Colonic mucosa (tissue), 4 donors: ENCODE measurements at regions not wholly inside any gene's neighbourhood (a gene's known extent, or its start where the extent isn't known, plus 50 kb on each side); places are given as distances from the start of the nearest gene placed in this dataset.

ENCODE experiments used
- DNase-seq: peaks from one replicate; pipeline ENCODE4 v3.0.0-alpha.2; 2020
- H3K27ac ChIP-seq: fragments of 200-600 bp; one replicate; pipeline ENCODE4 v1.8.0; 2021
- H3K27me3 ChIP-seq: fragments of 200-600 bp; one replicate; pipeline ENCODE4 v1.8.0; 2021
- H3K36me3 ChIP-seq: fragments of 200-600 bp; one replicate; pipeline ENCODE4 v1.8.0; 2021
- H3K4me1 ChIP-seq: fragments of 200-600 bp; one replicate; pipeline ENCODE4 v1.8.0; 2021; ENCODE audit warnings: mild to moderate bottlenecking
- H3K4me3 ChIP-seq: fragments of 200-600 bp; one replicate; pipeline ENCODE4 v1.8.0; 2021
- H3K9ac ChIP-seq, 2 donors: one replicate each; pipeline ENCODE4 v1.7.0; 2013; ENCODE audit warnings: control low read depth in 2 of 2, low read depth in 2 of 2, low read length in 2 of 2
- H3K9me3 ChIP-seq: fragments of 200-600 bp; one replicate; pipeline ENCODE4 v1.8.0; 2021
- CTCF ChIP-seq: fragments of 200-600 bp; IDR thresholded peaks from one replicate; pipeline ENCODE4 v1.8.0; 2022; ENCODE audit warnings: antibody characterized with exemption, mild to moderate bottlenecking
- intact Hi-C: fragments of 100-400 bp; cut with DNase I; formaldehyde crosslinking; loops from one replicate; pipeline ENCODE4 v1.14.1; 2022
- donor health status: healthy.
- donor health status: DM: no; HTN: no; CAD: no.
- donor health status: DM: no; HTN: no; CAD: no.

- no peaks in the 10 kb centered on the region for H3K9me3 ChIP-seq
- TF ChIP-seq CTCF: no peak
- intact Hi-C loops: no loop called here
- no peak overlapping the region for H3K4me3 ChIP-seq
- no peaks in the 10 kb centered on the region for H3K27me3 ChIP-seq
- no peaks in the 10 kb centered on the region for H3K4me1 ChIP-seq
- no peak overlapping the region for H3K27ac ChIP-seq
- no peaks in the 10 kb centered on the region for H3K36me3 ChIP-seq
- no peak for DNase-seq
- no peak overlapping the region for H3K9ac ChIP-seq
These were observed 195.7 kb downstream of the GPX5 start for GRCh38 chr6:28721372-28721771.

GRCh38 chr6:28724395-28724794, 198.7 kb downstream of the GPX5 start:
- Histone ChIP-seq H3K4me3 (no peak overlapping the region), H3K4me1 (no peaks in the 10 kb centered on the region), H3K9ac (no peak overlapping the region), H3K27me3 (no peaks in the 10 kb centered on the region), H3K27ac (no peak overlapping the region), H3K36me3 (no peaks in the 10 kb centered on the region), H3K9me3 (no peaks in the 10 kb centered on the region)
- DNase-seq: no peak
- intact Hi-C loops: no loop called here
- TF ChIP-seq CTCF: no peak

- no peak for TF ChIP-seq CTCF
- no peaks in the 10 kb centered on the region for H3K27me3 ChIP-seq
- no peaks in the 10 kb centered on the region for H3K9me3 ChIP-seq
- H3K9ac ChIP-seq: no peak overlapping the region
- H3K27ac ChIP-seq: no peak overlapping the region
- H3K36me3 ChIP-seq: no peaks in the 10 kb centered on the region
- intact Hi-C loops: no loop called here
- no peaks in the 10 kb centered on the region for H3K4me1 ChIP-seq
- no peak for DNase-seq
- no peak overlapping the region for H3K4me3 ChIP-seq
These were observed 198.4 kb downstream of the TRIM27 start for GRCh38 chr6:28725274-28725809.

- Histone ChIP-seq H3K9me3 (no peaks in the 10 kb centered on the region), H3K4me1 (no peaks in the 10 kb centered on the region), H3K36me3 (no peaks in the 10 kb centered on the region), H3K27ac (no peak overlapping the region), H3K4me3 (no peak overlapping the region), H3K9ac (no peak overlapping the region), H3K27me3 (no peaks in the 10 kb centered on the region)
- intact Hi-C loops: no loop called here
- DNase-seq: no peak
- no peak for TF ChIP-seq CTCF
These were observed 197.9 kb downstream of the TRIM27 start for GRCh38 chr6:28725890-28726348.

- intact Hi-C loops: no loop called here
- H3K4me3 ChIP-seq: no peak overlapping the region
- TF ChIP-seq CTCF: no peak
These were observed 197.0 kb downstream of the TRIM27 start for GRCh38 chr6:28726569-28727309.

More at GRCh38 chr6:28726569-28727309, 197.0 kb downstream of the TRIM27 start:
- H3K9me3 ChIP-seq: no peaks in the 10 kb centered on the region
- H3K4me1 ChIP-seq: no peaks in the 10 kb centered on the region
- no peaks in the 10 kb centered on the region for H3K36me3 ChIP-seq
- no peaks in the 10 kb centered on the region for H3K27me3 ChIP-seq
- no peak overlapping the region for H3K9ac ChIP-seq
- no peak overlapping the region for H3K27ac ChIP-seq
- DNase-seq: no peak
